NCI-H524 (cell line): ENCODE measurements at regions not wholly inside any gene's neighbourhood (a gene's known extent, or its start where the extent isn't known, plus 50 kb on each side); places are given as distances from the start of the nearest gene placed in this dataset.

ENCODE experiments used
- DNase-seq, 2 experiments: peaks; one replicate each; lab custom pipeline; 2025; lab: John Stamatoyannopoulos, UW

GRCh38 chr18:68623342-68623741 is 91.6 kb downstream of the TMX3 start:
- peak; percentile 39 to 68 for DNase-seq

- DNase-seq = no peak
Measured at GRCh38 chr18:68611311-68611710, 103.6 kb downstream of the TMX3 start.

- DNase-seq = no peak
Measured at GRCh38 chr18:68608851-68609490, 105.9 kb downstream of the TMX3 start.

- DNase-seq = no peak
Measured at GRCh38 chr18:68607852-68608251, 107.1 kb downstream of the TMX3 start.

- no peak for DNase-seq
Measured at GRCh38 chr18:68604256-68604655, 110.7 kb downstream of the TMX3 start.

DNA sequence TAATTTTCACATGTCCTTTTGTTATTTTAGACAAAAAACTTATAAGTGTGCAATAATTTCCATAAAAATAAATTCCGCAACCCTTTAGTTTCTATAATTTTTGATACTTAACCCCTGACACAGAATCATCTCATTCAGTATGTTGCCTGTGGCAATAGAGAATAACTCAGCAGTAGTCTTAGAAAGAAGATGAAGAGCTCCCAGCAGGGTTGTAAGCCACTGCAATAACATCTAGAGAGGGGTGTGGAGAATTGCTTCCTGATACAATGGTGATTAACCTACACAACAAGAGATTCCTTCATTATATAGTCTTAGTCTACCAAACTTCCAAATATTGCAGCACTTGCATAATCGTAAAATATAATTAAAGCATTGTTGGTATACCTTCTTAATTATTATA is 118.9 kb downstream of the TMX3 start:
- DNase-seq = no peak

GRCh38 chr18:68588169-68588568 is 126.7 kb downstream of the TMX3 start:
- DNase-seq = no peak

DNA sequence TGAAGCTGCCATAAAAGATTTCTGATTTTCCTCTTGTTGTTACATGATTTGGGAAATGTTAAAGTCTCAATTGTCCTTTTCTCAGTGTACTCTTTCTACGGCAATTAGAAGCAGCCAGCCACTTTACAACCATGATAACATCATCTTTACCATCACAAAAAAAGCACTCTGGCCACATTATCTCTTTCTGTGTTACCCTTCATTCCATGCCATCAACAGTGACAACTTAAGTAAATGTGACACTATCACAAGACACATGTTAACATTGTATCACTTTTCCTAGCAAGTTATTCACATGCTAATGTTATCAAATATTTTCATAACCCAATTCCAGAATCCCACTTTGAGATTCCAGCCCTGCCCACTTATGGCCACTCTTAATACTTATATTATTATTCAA is 131.2 kb downstream of the TMX3 start:
- no peak for DNase-seq

DNA sequence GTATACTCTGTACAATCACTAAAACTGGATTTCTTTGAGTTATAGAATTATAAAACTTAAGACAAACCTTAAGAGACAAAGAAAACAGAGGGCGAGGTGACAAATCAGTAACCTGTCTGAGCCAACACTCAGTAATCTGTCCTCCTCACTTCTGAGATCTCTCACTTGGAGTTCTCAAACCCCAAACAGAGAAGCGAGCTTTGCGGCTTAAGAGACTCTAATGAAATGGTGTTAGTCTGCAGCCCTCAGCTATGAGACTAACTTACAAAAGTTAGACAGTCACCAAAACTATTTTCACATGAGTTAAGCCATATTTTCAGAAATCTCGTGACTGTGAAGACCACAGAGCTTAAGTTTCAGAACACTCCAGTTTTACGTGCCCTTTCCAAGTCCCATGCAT is 140.6 kb downstream of the TMX3 start:
- no peak for DNase-seq

DNA sequence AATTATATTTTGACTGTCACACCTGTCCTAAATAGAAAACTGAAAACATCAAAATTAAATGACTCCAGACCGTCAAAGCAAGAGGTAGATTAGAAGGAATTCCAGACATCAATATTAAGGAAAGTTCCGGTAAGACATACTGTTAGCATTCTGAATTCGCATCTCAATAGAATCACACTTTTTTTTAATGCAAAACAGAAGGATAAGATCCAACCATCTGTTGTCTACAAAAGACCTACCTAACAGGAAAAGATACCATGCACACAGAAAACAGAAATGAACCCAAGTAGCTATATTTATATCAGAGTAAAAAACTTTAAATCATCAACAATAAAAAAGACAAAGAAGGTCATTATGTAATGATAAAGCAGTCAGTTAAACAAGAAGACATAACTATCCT is 145.0 kb downstream of the TMX3 start:
- peak in 1 of 2 experiments; percentile 1 for DNase-seq

- DNase-seq = no peak
Measured at GRCh38 chr18:68568364-68569155, 146.3 kb downstream of the TMX3 start.

- DNase-seq = no peak
Measured at GRCh38 chr18:68566991-68567390, 147.9 kb downstream of the TMX3 start.

DNA sequence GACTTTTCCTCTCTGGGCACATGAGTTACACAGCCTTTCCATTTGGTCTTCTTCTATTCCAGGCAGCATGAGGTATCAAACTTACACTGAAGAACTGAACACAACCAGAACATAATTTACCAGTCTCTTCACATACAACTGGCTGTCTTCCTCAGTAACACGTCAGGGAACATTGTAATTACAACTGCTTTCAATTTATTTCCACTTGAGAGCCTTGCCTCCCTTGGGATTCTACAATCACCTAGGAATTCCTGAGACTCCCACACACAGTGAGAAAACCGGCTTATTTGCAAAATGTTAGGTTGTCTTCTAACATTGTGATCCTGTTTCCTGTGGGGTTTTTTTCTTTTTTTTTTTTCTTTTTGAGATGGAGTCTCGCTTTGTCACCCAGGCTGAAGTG is 149.9 kb downstream of the TMX3 start:
- DNase-seq = peak in 1 of 2 experiments; percentile 47

DNA sequence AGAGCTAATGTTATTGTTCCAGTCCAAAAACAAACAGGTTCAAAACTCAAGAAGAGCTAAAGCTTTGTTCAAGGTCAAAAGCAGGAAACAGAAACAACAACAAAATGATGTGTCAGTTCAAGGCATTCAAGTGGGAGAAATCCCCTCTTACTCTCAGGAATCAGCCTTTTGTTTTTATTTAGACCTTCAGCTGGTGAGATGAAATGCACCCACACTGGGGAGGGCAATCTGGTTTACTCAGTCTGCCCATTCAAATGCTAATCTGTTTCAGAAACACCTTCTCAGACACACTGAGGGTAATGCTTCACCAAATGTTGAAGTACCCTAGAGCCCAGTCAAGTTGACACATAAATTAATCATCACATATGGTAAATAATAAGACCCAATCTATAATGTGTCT is 150.6 kb downstream of the TMX3 start:
- DNase-seq = peak; percentile 63 to 87

GRCh38 chr18:68560128-68560527 is 154.8 kb downstream of the TMX3 start:
- no peak for DNase-seq

- DNase-seq = no peak
Measured at GRCh38 chr18:68557183-68557582, 157.7 kb downstream of the TMX3 start.

GRCh38 chr18:68555879-68556301 is 159.0 kb downstream of the TMX3 start:
- DNase-seq = no peak

DNA sequence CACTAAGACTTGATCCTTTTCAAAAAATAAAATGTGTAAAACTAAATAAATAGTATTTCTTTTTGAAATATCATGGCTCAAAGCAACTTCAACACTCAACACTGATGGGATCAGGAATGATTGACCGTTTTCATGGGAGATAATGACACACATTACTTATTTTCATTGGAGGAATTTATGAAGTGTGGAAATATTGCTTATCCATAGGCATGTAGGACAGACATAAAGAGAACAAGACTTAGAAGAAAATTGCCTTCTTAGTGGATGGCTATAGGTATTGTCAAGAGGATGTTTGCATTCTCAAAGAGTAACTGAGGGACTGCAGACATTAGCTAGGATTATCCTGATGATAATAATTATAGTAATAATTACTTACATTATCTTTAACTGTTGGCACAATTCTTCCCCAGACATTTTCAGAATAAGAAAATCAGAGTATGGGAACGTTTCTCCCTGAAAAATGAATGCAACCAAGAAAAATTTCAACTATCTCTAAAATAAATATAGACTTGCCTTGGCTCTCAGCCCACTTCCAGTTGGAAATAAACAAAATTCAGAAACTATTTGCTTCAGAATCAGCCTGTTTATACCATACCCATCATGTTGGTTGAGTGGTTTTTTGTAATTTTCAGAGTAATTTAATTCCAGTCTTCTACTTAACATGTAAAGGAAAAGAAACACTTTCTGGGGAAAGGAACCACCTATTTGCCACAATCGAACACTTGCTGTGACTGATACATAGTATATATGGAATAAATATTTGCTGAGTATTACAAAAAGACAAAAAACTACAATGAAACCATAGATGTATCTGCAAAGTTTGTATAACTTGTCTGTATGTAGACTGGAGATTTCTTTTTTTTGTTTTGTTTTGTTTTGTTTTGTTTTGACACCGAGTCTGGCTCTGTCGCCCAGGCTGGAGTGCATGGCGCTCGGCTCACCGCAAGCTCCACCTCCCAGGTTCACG is 165.7 kb downstream of the TMX3 start:
- no peak for DNase-seq

- DNase-seq = no peak
Measured at GRCh38 chr18:68543344-68543743, 171.6 kb downstream of the TMX3 start.

DNA sequence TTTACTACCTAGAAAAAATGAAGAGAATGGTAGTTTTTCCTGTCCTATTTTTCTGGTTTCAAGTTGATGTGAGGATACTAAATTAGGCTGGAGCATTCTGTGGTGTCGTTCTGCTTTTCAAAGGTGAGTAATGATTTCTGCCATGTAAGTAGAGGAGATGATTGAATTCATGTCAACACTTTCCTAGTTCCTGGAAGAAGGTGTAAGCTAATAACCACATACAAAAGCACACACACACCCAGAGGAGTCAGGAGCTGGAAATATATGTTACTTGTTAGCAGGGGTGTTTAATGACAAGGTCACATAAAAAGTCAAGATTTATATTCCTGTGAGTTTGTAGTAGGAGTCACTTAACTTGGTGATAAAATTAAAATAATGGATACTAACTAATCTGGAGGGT is 172.1 kb downstream of the TMX3 start:
- no peak for DNase-seq

DNA sequence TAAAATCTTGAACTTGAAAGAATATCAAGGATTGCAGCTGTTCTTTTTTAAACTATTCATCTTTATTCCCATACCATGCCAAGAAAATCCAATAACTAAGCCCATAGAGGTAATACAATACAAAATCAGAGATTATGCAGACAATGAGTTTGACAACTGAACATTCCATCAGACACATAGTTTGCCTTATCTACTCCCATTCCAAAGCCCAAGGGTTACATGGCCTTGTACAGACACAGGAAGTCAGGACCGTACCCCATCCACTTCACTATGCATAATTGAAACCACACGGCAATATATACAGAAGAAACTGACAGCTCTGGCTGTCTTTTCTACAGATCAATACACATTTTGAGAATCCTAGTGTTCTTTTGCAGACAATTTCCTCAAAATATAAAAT is 181.3 kb downstream of the TMX3 start:
- no peak for DNase-seq

DNA sequence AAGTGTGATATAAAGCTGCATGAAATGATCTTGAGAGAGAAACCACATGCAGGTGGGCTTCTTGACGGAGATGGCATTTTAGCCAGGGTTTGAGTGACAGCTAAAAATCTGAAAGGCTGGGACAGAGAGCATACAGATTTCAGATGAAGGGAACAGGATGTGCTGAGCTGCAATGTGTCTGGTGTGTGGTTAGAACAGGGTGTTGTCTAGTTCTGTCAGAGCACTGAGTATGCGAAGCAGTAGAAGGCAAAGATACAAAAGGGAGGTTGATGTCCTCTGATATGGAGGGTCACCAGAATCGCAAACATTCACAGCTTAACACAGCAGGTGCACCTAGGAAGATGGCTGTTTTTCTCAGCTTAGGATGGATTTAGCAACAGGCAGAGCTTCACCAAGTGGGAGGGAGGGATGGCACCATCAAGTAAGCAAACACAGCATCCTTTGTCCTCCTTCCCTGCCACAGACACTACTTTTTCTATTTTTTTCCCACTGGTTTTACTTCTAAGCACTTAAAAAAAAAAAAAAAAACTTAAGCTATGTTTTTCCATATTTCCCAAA is 182.5 kb downstream of the TMX3 start:
- no peak for DNase-seq
